HCT116 (cell line): ENCODE measurements at regions not wholly inside any gene's neighbourhood (a gene's known extent, or its start where the extent isn't known, plus 50 kb on each side); places are given as distances from the start of the nearest gene placed in this dataset.

ENCODE experiments used
- ATAC-seq: fragments of 200-7000 bp; cut with Tn5 transposase; 2 replicates; pipeline ENCODE4 v1.9.1; 2020; ENCODE audit warnings: mild to moderate bottlenecking, moderate library complexity
- BruUV-seq: library from RNA; stranded (reverse); fragments of 400-500 nt; replicated peaks from 2 replicates; lab custom pipeline; 2021; lab: Mats Ljungman, UMichigan
- CTCF ChIA-PET: fragments of 300-600 bp; sonication (Branson Sonifier 250); formaldehyde crosslinking; loops from one replicate; lab custom pipeline; 2021; ENCODE audit warnings: antibody characterized with exemption; lab: Charles Lee
- POLR2A ChIA-PET: fragments of 300-600, 350-600 bp; sonication (Branson Sonifier 250); formaldehyde crosslinking; loops from one replicate; lab custom pipeline; 2021; ENCODE audit warnings: antibody characterized with exemption; lab: Charles Lee
- RAD21 ChIA-PET, 2 experiments: fragments of 300-600 bp; sonication (Branson Sonifier 250); formaldehyde crosslinking; loops; one replicate each; lab custom pipeline; 2023; ENCODE audit warnings: low total read pairs in 2 of 2; ENCODE audit not compliant: uncharacterized antibody in 2 of 2, unreplicated experiment in 2 of 2, low non-redundant PET in 1 of 2; lab: Charles Lee
- DNase-seq: peaks from one replicate; pipeline ENCODE4 v3.0.0-alpha.2; 2010; ENCODE audit warnings: low read depth, low spot score
- H2AFZ ChIP-seq: fragments of 200-600 bp; shearing (Covaris generic), sonication (generic); 2 replicates; pipeline ENCODE4 v1.6.1; 2017; ENCODE audit warnings: low read depth, mixed run types, mixed read lengths, antibody characterized with exemption, low read length; ENCODE audit not compliant: poor library complexity, severe bottlenecking
- H3K27ac ChIP-seq: 2 replicates; pipeline ENCODE4 v1.5.1; 2012; ENCODE audit warnings: low read depth, low read length
- H3K27me3 ChIP-seq: fragments of 200-600 bp; sonication (generic); 2 replicates; pipeline ENCODE4 v1.6.1; 2016; ENCODE audit warnings: mixed run types, low read length, mixed read lengths; ENCODE audit not compliant: insufficient read depth
- H3K36me3 ChIP-seq, 2 experiments: fragments of 200-500 bp in 1 of 2; fragments of 200-600 bp in 1 of 2; sonication (Bioruptor generic) in 1 of 2; sonication (generic) in 1 of 2; 2 replicates each; pipeline versions ENCODE4 v1.5.1 to v1.6.1; 2014 to 2016; ENCODE audit warnings: low read length in 2 of 2, inconsistent platforms in 1 of 2, mixed read lengths in 1 of 2, mixed run types in 1 of 2; ENCODE audit not compliant: insufficient read depth in 2 of 2, control insufficient read depth in 1 of 2
- H3K4me1 ChIP-seq, 2 experiments: fragments of 200-600 bp in 1 of 2; sonication (generic) in 1 of 2; 2 replicates each; pipeline versions ENCODE4 v1.5.1 to v1.6.1; 2012 to 2017; ENCODE audit warnings: low read length in 2 of 2, inconsistent platforms in 1 of 2, mild to moderate bottlenecking in 1 of 2, mixed read lengths in 1 of 2, mixed run types in 1 of 2, moderate library complexity in 1 of 2; ENCODE audit not compliant: insufficient read depth in 2 of 2, control insufficient read depth in 1 of 2
- H3K4me2 ChIP-seq: fragments of 200-600 bp; sonication (generic); 2 replicates; pipeline ENCODE4 v1.6.1; 2017; ENCODE audit warnings: mixed run types, low read length, mixed read lengths
- H3K4me3 ChIP-seq, 2 experiments: fragments of 200-600 bp in 1 of 2; sonication (generic) in 1 of 2; replicated peaks in 1 of 2; 2 replicates each; pipeline ENCODE4 v1.5.1; 2011 to 2016; ENCODE audit warnings: low read length in 2 of 2, control low read depth in 1 of 2, low read depth in 1 of 2, mild to moderate bottlenecking in 1 of 2, mixed read lengths in 1 of 2, mixed run types in 1 of 2
- H3K79me2 ChIP-seq: fragments of 200-600 bp; sonication (generic); 2 replicates; pipeline ENCODE4 v1.6.1; 2017; ENCODE audit warnings: mild to moderate bottlenecking, mixed run types, low read length, moderate library complexity, mixed read lengths; ENCODE audit not compliant: insufficient read depth
- H3K9ac ChIP-seq: fragments of 200-600 bp; sonication (generic); 2 replicates; pipeline ENCODE4 v1.6.1; 2016; ENCODE audit warnings: low read length, mixed read lengths
- H3K9me2 ChIP-seq: fragments of 200-600 bp; sonication (generic), shearing (Covaris generic); 2 replicates; pipeline ENCODE4 v1.6.1; 2017; ENCODE audit warnings: mixed run types, mild to moderate bottlenecking, moderate library complexity; ENCODE audit not compliant: insufficient read depth
- H3K9me3 ChIP-seq, 2 experiments: fragments of 200-500 bp in 1 of 2; fragments of 200-600 bp in 1 of 2; sonication (Bioruptor generic) in 1 of 2; sonication (generic) in 1 of 2; 2 replicates each; pipeline ENCODE4 v1.6.1; 2014 to 2017; ENCODE audit warnings: low read length in 2 of 2, mixed read lengths in 2 of 2, inconsistent platforms in 1 of 2, low read depth in 1 of 2, mild to moderate bottlenecking in 1 of 2, mixed run types in 1 of 2, moderate library complexity in 1 of 2; ENCODE audit not compliant: control insufficient read depth in 1 of 2, insufficient read depth in 1 of 2
- H4K20me1 ChIP-seq: fragments of 200-600 bp; sonication (generic), shearing (Covaris generic); 2 replicates; pipeline ENCODE4 v1.6.1; 2017; ENCODE audit warnings: mixed run types, mild to moderate bottlenecking, moderate library complexity; ENCODE audit not compliant: insufficient read depth
- ATF3 ChIP-seq: IDR thresholded peaks from 2 replicates; pipeline ENCODE4 v1.6.1; 2012
- CBX3 ChIP-seq: IDR thresholded peaks from 2 replicates; pipeline ENCODE4 v1.6.1; 2012; ENCODE audit warnings: low read depth
- CEBPB ChIP-seq: IDR thresholded peaks from 2 replicates; pipeline ENCODE4 v1.6.1; 2012; ENCODE audit warnings: low read depth
- ELF1 ChIP-seq: IDR thresholded peaks from 2 replicates; pipeline ENCODE4 v1.6.1; 2012; ENCODE audit warnings: low read depth, borderline replicate concordance
- EZH2 ChIP-seq: fragments of 200-600 bp; sonication (generic); IDR thresholded peaks from 2 replicates; pipeline ENCODE4 v1.6.1; 2017; ENCODE audit warnings: antibody characterized with exemption, mixed run types
- EZH2phosphoT487 ChIP-seq: fragments of 200-600 bp; IDR thresholded peaks from 2 replicates; pipeline ENCODE4 v1.6.1; 2018; ENCODE audit warnings: antibody characterized with exemption, borderline replicate concordance
- JUND ChIP-seq: IDR thresholded peaks from 2 replicates; pipeline ENCODE4 v1.6.1; 2012
- MAX ChIP-seq: IDR thresholded peaks from 2 replicates; pipeline ENCODE4 v1.6.1; 2012
- POLR2A ChIP-seq: IDR thresholded peaks from 2 replicates; pipeline ENCODE4 v1.7.0; 2011; ENCODE audit warnings: borderline replicate concordance; ENCODE audit not compliant: insufficient read depth, insufficient read length; ENCODE audit errors: extremely low read depth
- RAD21 ChIP-seq: IDR thresholded peaks from 2 replicates; pipeline ENCODE4 v1.6.1; 2012; ENCODE audit warnings: low read depth, mild to moderate bottlenecking
- REST ChIP-seq: IDR thresholded peaks from 2 replicates; pipeline ENCODE4 v1.6.1; 2012; ENCODE audit warnings: low read depth
- SIN3A ChIP-seq: IDR thresholded peaks from 2 replicates; pipeline ENCODE4 v1.6.1; 2012; ENCODE audit warnings: low read depth
- TCF7L2 ChIP-seq: IDR thresholded peaks from 2 replicates; pipeline ENCODE4 v1.7.0; 2011; ENCODE audit warnings: borderline replicate concordance, inconsistent platforms; ENCODE audit not compliant: insufficient read depth, insufficient read length; ENCODE audit errors: extremely low read depth
- YY1 ChIP-seq: IDR thresholded peaks from 2 replicates; pipeline ENCODE4 v1.6.1; 2011; ENCODE audit warnings: low read length, low read depth, moderate library complexity, mild to moderate bottlenecking; ENCODE audit not compliant: insufficient replicate concordance; ENCODE audit errors: extremely low read depth
- ZBTB33 ChIP-seq: IDR thresholded peaks from 2 replicates; pipeline ENCODE4 v1.6.1; 2011; ENCODE audit warnings: mild to moderate bottlenecking, low read length, moderate library complexity; ENCODE audit not compliant: insufficient replicate concordance; ENCODE audit errors: extremely low read depth
- ZFX ChIP-seq: fragments of 450-650 bp; IDR thresholded peaks from 2 replicates; pipeline ENCODE4 v1.6.1; 2017
- intact Hi-C: fragments of 100-400 bp; cut with micrococcal nuclease; formaldehyde crosslinking; loops from 2 replicates; pipeline ENCODE4 v1.10.0; 2022

- BruUV-seq, result no TSS peak
- CTCF ChIA-PET, result no interaction called here
Observed at GRCh38 chr9:34777666-34778065, 67.7 kb upstream of the CCL21 start.

GRCh38 chr9:34773955-34774354 lies 64.0 kb upstream of the CCL21 start:
- H3K4me2 ChIP-seq, result no peak overlapping the region
- H4K20me1 ChIP-seq, result no peaks in the 10 kb centered on the region
- RAD21 ChIA-PET, result no interaction called here
- no TSS peak for BruUV-seq
- H3K9me2 ChIP-seq, result no peaks in the 10 kb centered on the region
- H3K4me3 ChIP-seq, result no peak overlapping the region
- H3K79me2 ChIP-seq, result no peaks in the 10 kb centered on the region
- TF ChIP-seq EZH2phosphoT487 (no peak), JUND (no peak), ZBTB33 (no peak), RAD21 (no peak), MAX (no peak), POLR2A (no peak), ZFX (no peak), CEBPB (no peak), TCF7L2 (no peak), REST (no peak), YY1 (no peak), ELF1 (no peak), ATF3 (no peak), EZH2 (no peak), SIN3A (no peak)
- no peak overlapping the region for H3K27ac ChIP-seq
- DNase-seq, result no peak
- POLR2A ChIA-PET, result no interaction called here
- no peak overlapping the region for H2AFZ ChIP-seq
- no peak overlapping the region for H3K9ac ChIP-seq
- CTCF ChIA-PET, result no interaction called here
- no peaks in the 10 kb centered on the region for H3K4me1 ChIP-seq
- no peaks in the 10 kb centered on the region for H3K36me3 ChIP-seq
- no peaks in the 10 kb centered on the region for H3K9me3 ChIP-seq
- no peaks in the 10 kb centered on the region; the same call in 1 of the 2 replicates for H3K27me3 ChIP-seq
- intact Hi-C loops, result no loop called here
- ATAC-seq, result no peak

More at GRCh38 chr9:34777666-34778065, 67.7 kb upstream of the CCL21 start:
- Histone ChIP-seq H3K4me2 (no peak overlapping the region), H4K20me1 (no peaks in the 10 kb centered on the region), H3K27ac (no peak overlapping the region), H3K9me3 (no peaks in the 10 kb centered on the region), H3K9ac (no peak overlapping the region), H2AFZ (no peak overlapping the region), H3K4me3 (no peak overlapping the region), H3K36me3 (no peaks in the 10 kb centered on the region), H3K9me2 (no peaks in the 10 kb centered on the region), H3K4me1 (no peaks in the 10 kb centered on the region), H3K27me3 (peaks cover 18% of the 10 kb centered on the region), H3K79me2 (no peaks in the 10 kb centered on the region)
- ATAC-seq (no peak), DNase-seq (no peak)
- ChIA-PET POLR2A (no interaction called here), RAD21 (no interaction called here)
- TF ChIP-seq CBX3 (no peak), YY1 (no peak), ELF1 (no peak)
- intact Hi-C loops, result no loop called here
